WTC11 (cell line): ENCODE measurements at regions not wholly inside any gene's neighbourhood (a gene's known extent, or its start where the extent isn't known, plus 50 kb on each side); places are given as distances from the start of the nearest gene placed in this dataset.

Source experiments
- ATAC-seq: fragments of 200-7000 bp; cut with Tn5 transposase; 2 replicates; pipeline ENCODE4 v1.10.0; 2021; ENCODE audit warnings: mild to moderate bottlenecking, moderate library complexity
- CTCF ChIA-PET: fragments of 300-600 bp; sonication (Branson Sonifier 250); formaldehyde crosslinking; loops from one replicate; lab custom pipeline; 2021; ENCODE audit warnings: antibody characterized with exemption; lab: Charles Lee
- POLR2A ChIA-PET: fragments of 350-600 bp; sonication (Branson Sonifier 250); formaldehyde crosslinking; loops from one replicate; lab custom pipeline; 2021; ENCODE audit warnings: antibody characterized with exemption; lab: Charles Lee
- DNase-seq: peaks from one replicate; pipeline ENCODE4 v3.0.0; 2021; ENCODE audit warnings: low spot score
- H3K27ac Mint-ChIP-seq: 2 replicates; pipeline ENCODE4 v1.8.0; 2021; ENCODE audit warnings: mixed read lengths
- H3K27me3 Mint-ChIP-seq: 2 replicates; pipeline ENCODE4 v1.8.0; 2021; ENCODE audit warnings: low read depth, mild to moderate bottlenecking, moderate library complexity, mixed read lengths
- H3K36me3 Mint-ChIP-seq: 2 replicates; pipeline ENCODE4 v1.8.0; 2021; ENCODE audit warnings: mixed read lengths
- H3K4me1 Mint-ChIP-seq: 2 replicates; pipeline ENCODE4 v1.8.0; 2022; ENCODE audit warnings: mixed read lengths
- H3K4me3 Mint-ChIP-seq: 2 replicates; pipeline ENCODE4 v1.8.0; 2021; ENCODE audit warnings: mild to moderate bottlenecking, moderate library complexity, mixed read lengths
- H3K9me3 Mint-ChIP-seq: 2 replicates; pipeline ENCODE4 v1.8.0; 2021; ENCODE audit warnings: mixed read lengths
- ATF1 ChIP-seq: sonication (generic); formaldehyde crosslinking; IDR thresholded peaks from 2 replicates; pipeline ENCODE4 v1.8.1; 2023; ENCODE audit warnings: mild to moderate bottlenecking, moderate library complexity, missing genetic modification reagents
- ATF3 ChIP-seq: sonication (generic); formaldehyde crosslinking; conservative IDR thresholded peaks from 2 replicates; pipeline ENCODE4 v1.8.1; 2022; ENCODE audit warnings: mild to moderate bottlenecking, missing genetic modification reagents
- ATF6 ChIP-seq: sonication (generic); formaldehyde crosslinking; IDR thresholded peaks from 2 replicates; pipeline ENCODE4 v1.8.1; 2023; ENCODE audit warnings: mild to moderate bottlenecking, missing genetic modification reagents
- ELF4 ChIP-seq: sonication (generic); formaldehyde crosslinking; IDR thresholded peaks from 2 replicates; pipeline ENCODE4 v1.8.1; 2022; ENCODE audit warnings: low read depth, mild to moderate bottlenecking, moderate library complexity, missing genetic modification reagents
- HMGA2 ChIP-seq: fragments of 250-450 bp; sonication (Bioruptor Pico); IDR thresholded peaks from 2 replicates; pipeline ENCODE4 v1.4.0; 2021; ENCODE audit warnings: mild to moderate bottlenecking, moderate library complexity
- MXD4 ChIP-seq: fragments of 250-450 bp; sonication (Bioruptor Pico); IDR thresholded peaks from 2 replicates; pipeline ENCODE4 v1.8.0; 2021; ENCODE audit warnings: mild to moderate bottlenecking, moderate library complexity, borderline replicate concordance
- NR1H2 ChIP-seq: sonication (generic); formaldehyde crosslinking; IDR thresholded peaks from 2 replicates; pipeline ENCODE4 v1.9.0; 2021; ENCODE audit warnings: mild to moderate bottlenecking, moderate library complexity, missing genetic modification reagents
- NR2C2 ChIP-seq: sonication (generic); formaldehyde crosslinking; IDR thresholded peaks from 2 replicates; pipeline ENCODE4 v1.8.0; 2022; ENCODE audit warnings: mild to moderate bottlenecking, missing genetic modification reagents
- PRDM15 ChIP-seq: sonication (generic); formaldehyde crosslinking; IDR thresholded peaks from 2 replicates; pipeline ENCODE4 v1.8.0; 2022; ENCODE audit warnings: missing genetic modification reagents
- SMAD4 ChIP-seq: sonication (generic); formaldehyde crosslinking; IDR thresholded peaks from 2 replicates; pipeline ENCODE4 v1.8.0; 2022; ENCODE audit warnings: mild to moderate bottlenecking, missing genetic modification reagents
- ZNF138 ChIP-seq: sonication (generic); formaldehyde crosslinking; conservative IDR thresholded peaks from 2 replicates; pipeline ENCODE4 v1.8.1; 2022; ENCODE audit warnings: mild to moderate bottlenecking, moderate library complexity, missing genetic modification reagents
- ZNF317 ChIP-seq: sonication (generic); formaldehyde crosslinking; IDR thresholded peaks from 2 replicates; pipeline ENCODE4 v1.8.1; 2023; ENCODE audit warnings: low read depth, mild to moderate bottlenecking, moderate library complexity, missing genetic modification reagents, borderline replicate concordance
- TF ChIP-seq, protein P1 (sequence below): sonication (generic); formaldehyde crosslinking; IDR thresholded peaks from 2 replicates; pipeline ENCODE4 v1.8.0; 2022; ENCODE audit warnings: mild to moderate bottlenecking, missing genetic modification reagents
- TF ChIP-seq, protein P2 (sequence below): sonication (generic); formaldehyde crosslinking; IDR thresholded peaks from 2 replicates; pipeline ENCODE4 v1.8.0; 2023; ENCODE audit warnings: missing genetic modification reagents, mild to moderate bottlenecking, borderline replicate concordance

DNA sequence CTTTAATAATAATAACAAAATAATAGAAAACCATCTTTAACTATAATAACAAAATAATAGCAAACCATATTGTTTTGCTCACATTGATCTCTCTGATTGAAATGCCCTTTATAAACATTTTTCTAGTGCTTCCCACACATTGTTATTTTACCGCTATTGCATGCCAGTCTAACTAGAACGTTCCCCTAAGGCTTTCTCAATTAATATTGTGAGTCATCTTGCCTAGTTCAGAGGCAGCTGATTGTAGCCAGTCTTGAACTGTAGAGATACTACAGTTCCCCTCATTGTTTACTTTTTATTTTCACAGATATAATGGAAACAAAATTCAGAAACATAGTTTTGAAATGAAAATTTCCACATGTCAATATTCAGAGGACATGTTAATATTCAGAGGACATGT is 192.3 kb upstream of the ADGRL4 start (continued):
- TF ChIP-seq, protein P1, sequence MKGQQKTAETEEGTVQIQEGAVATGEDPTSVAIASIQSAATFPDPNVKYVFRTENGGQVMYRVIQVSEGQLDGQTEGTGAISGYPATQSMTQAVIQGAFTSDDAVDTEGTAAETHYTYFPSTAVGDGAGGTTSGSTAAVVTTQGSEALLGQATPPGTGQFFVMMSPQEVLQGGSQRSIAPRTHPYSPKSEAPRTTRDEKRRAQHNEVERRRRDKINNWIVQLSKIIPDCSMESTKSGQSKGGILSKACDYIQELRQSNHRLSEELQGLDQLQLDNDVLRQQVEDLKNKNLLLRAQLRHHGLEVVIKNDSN (CRISPR knock-in tag), result no peak
- TF ChIP-seq, protein P2, sequence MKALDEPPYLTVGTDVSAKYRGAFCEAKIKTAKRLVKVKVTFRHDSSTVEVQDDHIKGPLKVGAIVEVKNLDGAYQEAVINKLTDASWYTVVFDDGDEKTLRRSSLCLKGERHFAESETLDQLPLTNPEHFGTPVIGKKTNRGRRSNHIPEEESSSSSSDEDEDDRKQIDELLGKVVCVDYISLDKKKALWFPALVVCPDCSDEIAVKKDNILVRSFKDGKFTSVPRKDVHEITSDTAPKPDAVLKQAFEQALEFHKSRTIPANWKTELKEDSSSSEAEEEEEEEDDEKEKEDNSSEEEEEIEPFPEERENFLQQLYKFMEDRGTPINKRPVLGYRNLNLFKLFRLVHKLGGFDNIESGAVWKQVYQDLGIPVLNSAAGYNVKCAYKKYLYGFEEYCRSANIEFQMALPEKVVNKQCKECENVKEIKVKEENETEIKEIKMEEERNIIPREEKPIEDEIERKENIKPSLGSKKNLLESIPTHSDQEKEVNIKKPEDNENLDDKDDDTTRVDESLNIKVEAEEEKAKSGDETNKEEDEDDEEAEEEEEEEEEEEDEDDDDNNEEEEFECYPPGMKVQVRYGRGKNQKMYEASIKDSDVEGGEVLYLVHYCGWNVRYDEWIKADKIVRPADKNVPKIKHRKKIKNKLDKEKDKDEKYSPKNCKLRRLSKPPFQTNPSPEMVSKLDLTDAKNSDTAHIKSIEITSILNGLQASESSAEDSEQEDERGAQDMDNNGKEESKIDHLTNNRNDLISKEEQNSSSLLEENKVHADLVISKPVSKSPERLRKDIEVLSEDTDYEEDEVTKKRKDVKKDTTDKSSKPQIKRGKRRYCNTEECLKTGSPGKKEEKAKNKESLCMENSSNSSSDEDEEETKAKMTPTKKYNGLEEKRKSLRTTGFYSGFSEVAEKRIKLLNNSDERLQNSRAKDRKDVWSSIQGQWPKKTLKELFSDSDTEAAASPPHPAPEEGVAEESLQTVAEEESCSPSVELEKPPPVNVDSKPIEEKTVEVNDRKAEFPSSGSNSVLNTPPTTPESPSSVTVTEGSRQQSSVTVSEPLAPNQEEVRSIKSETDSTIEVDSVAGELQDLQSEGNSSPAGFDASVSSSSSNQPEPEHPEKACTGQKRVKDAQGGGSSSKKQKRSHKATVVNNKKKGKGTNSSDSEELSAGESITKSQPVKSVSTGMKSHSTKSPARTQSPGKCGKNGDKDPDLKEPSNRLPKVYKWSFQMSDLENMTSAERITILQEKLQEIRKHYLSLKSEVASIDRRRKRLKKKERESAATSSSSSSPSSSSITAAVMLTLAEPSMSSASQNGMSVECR (CRISPR knock-in tag), result no peak
- TF ChIP-seq HMGA2 (CRISPR knock-in tag), result no peak
- TF ChIP-seq ZNF317 (CRISPR knock-in tag), result no peak
- TF ChIP-seq ATF3 (CRISPR knock-in tag), result no peak
- no peak for TF ChIP-seq NR2C2 (CRISPR knock-in tag)
- no peak for TF ChIP-seq ATF1
- TF ChIP-seq SMAD4 (CRISPR knock-in tag), result no peak
- TF ChIP-seq, all 79 proteins: peak for 0

- Mint-ChIP-seq H3K27me3 (no peaks in the 10 kb centered on the region; the same call in 1 of the 2 replicates), H3K4me1 (peaks cover 13% of the 10 kb centered on the region), H3K4me3 (no peak overlapping the region), H3K9me3 (0 out of 2 replicates have a peak, but pooled peaks cover 5% of the 10 kb centered on the region), H3K36me3 (no peaks in the 10 kb centered on the region), H3K27ac (no peak overlapping the region)
- DNase-seq (no peak), ATAC-seq (peak; percentile 21; the same call in 1 of the 2 replicates)
- POLR2A ChIA-PET, result no interaction called here
- TF ChIP-seq ELF4, result no peak
- CTCF ChIA-PET, result interaction anchor here (1.9 to 2.2 kb wide), 2 partner anchors 357 to 358 kb away, joined by 8 to 39 read pairs; no protein-coding TSS in a partner anchor
Observed at GRCh38 chr1:79197421-79197820, 190.9 kb upstream of the ADGRL4 start.

DNA sequence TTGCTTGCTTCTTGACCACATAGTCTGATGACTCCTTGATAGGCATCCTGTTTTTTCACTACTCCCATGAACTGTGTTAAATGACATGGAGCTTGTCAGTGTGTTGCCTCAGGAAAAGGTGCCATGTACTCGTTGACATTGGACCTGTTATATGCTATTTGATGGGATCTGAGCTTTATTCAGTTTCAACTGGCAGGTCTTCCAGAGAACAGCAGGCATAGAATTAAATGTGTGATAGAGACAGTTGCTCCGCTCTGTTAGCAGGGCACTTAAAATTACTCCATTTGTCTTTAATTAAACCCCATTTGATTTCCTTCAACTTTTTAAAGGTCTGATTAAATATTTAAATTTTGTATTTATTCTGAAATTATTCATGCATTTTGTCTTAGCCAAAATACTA is 189.7 kb upstream of the ADGRL4 start:
- CTCF ChIA-PET, result interaction anchor here (1.9 kb wide), 1 partner anchor 356 kb away, joined by 39 read pairs; no protein-coding TSS in a partner anchor

More for the DNA sequence above, 189.7 kb upstream of the ADGRL4 start:
- ATAC-seq, result no peak
- POLR2A ChIA-PET, result no interaction called here
- Mint-ChIP-seq H3K9me3 (0 out of 2 replicates have a peak, but pooled peaks cover 5% of the 10 kb centered on the region), H3K4me3 (no peak overlapping the region), H3K36me3 (no peaks in the 10 kb centered on the region), H3K27ac (no peak overlapping the region), H3K27me3 (no peaks in the 10 kb centered on the region; the same call in 1 of the 2 replicates), H3K4me1 (peaks cover 23% of the 10 kb centered on the region)
- no peak for DNase-seq
- TF ChIP-seq ATF3 (CRISPR knock-in tag), result no peak
- no peak for TF ChIP-seq NR1H2 (CRISPR knock-in tag)
- TF ChIP-seq MXD4 (CRISPR knock-in tag), result no peak
- TF ChIP-seq PRDM15 (CRISPR knock-in tag), result no peak
- TF ChIP-seq ZNF138 (CRISPR knock-in tag), result no peak
- no peak for TF ChIP-seq ATF6 (CRISPR knock-in tag)
